ENCODE measurements at regions not wholly inside any gene's neighbourhood (a gene's known extent, or its start where the extent isn't known, plus 50 kb on each side); places are given as distances from the start of the nearest gene placed in this dataset.

DNA sequence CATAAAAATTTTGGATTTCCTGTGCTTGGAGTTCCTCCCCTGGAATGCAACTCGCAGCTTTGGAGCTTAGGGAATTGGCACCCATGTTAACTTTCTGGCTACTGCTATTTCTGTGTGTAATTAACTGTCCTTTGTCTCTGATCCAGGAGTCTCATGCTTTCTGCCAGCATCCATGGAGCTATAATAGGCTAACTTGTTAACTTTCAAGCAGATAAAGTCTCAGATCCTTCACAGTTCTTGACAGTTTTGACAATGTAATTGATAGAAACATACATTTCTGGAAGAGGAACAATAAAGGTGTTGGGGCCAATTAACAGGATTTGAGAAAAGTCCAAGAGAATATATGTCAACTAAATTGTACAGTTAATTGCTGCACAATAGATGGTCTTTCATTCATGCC lies 290.2 kb upstream of the PRDM9 start:
- H3K9ac ChIP-seq (ENCODE audit: low read length) = no peak overlapping the region
- POLR2A ChIA-PET = no interaction called here
- intact Hi-C loops (cut with micrococcal nuclease) = no loop called here
- no peak overlapping the region for H2AFZ ChIP-seq (ENCODE audit: insufficient read depth, low read depth, low read length, poor library complexity, severe bottlenecking)
- Mint-ChIP-seq H3K27me3 (no peaks in the 10 kb centered on the region), H3K27ac (no peak overlapping the region), H3K4me3 (no peak overlapping the region), H3K9me3 (ENCODE audit: insufficient read depth) (peaks cover 5% of the 10 kb centered on the region), H3K4me1 (no peaks in the 10 kb centered on the region)
- no peaks in the 10 kb centered on the region for H3K9me3 ChIP-seq (ENCODE audit: control extremely low read depth in 1 of 3, control insufficient read depth in 2 of 3, insufficient read depth in 1 of 3, low read length in 2 of 3)
- no peaks in the 10 kb centered on the region for H3K27me3 ChIP-seq (replicated peaks in 1 of 4; ENCODE audit: control extremely low read depth in 1 of 4, control insufficient read depth in 3 of 4, insufficient read depth in 4 of 4, low read length in 3 of 4)
- CTCF ChIA-PET = no interaction called here
- H3K27ac ChIP-seq (ENCODE audit: low read length in 2 of 2) = no peak overlapping the region
- no peaks in the 10 kb centered on the region for H3K79me2 ChIP-seq (ENCODE audit: control insufficient read depth, insufficient read depth, low read length)
- H3K4me3 ChIP-seq (ENCODE audit: control extremely low read depth in 1 of 5, extremely low read depth in 1 of 5, insufficient read depth in 1 of 5, low read depth in 2 of 5, low read length in 4 of 5) = no peak overlapping the region
- TF ChIP-seq, protein P1, sequence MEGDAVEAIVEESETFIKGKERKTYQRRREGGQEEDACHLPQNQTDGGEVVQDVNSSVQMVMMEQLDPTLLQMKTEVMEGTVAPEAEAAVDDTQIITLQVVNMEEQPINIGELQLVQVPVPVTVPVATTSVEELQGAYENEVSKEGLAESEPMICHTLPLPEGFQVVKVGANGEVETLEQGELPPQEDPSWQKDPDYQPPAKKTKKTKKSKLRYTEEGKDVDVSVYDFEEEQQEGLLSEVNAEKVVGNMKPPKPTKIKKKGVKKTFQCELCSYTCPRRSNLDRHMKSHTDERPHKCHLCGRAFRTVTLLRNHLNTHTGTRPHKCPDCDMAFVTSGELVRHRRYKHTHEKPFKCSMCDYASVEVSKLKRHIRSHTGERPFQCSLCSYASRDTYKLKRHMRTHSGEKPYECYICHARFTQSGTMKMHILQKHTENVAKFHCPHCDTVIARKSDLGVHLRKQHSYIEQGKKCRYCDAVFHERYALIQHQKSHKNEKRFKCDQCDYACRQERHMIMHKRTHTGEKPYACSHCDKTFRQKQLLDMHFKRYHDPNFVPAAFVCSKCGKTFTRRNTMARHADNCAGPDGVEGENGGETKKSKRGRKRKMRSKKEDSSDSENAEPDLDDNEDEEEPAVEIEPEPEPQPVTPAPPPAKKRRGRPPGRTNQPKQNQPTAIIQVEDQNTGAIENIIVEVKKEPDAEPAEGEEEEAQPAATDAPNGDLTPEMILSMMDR (IDR thresholded peaks at IDR 0.05) = no peak
- no peak for TF ChIP-seq EZH2 (IDR thresholded peaks at IDR 0.05; ENCODE audit: borderline replicate concordance, insufficient read depth, low read depth, low read length, poor library complexity, severe bottlenecking)
- no peak for DNase-seq
- H4K20me1 ChIP-seq (ENCODE audit: control insufficient read depth, insufficient read depth, low read length, poor library complexity, severe bottlenecking) = no peaks in the 10 kb centered on the region
- no peaks in the 10 kb centered on the region for H3K36me3 ChIP-seq (replicated peaks in 1 of 2; ENCODE audit: control extremely low read depth in 1 of 2, control insufficient read depth in 1 of 2, extremely low read depth in 1 of 2, insufficient read depth in 2 of 2, low read length in 1 of 2)
- H3K4me1 ChIP-seq (ENCODE audit: control insufficient read depth in 2 of 2, insufficient read depth in 2 of 2, low read length in 2 of 2) = no peaks in the 10 kb centered on the region
- ATAC-seq (ENCODE audit: low read depth) = no peak
- no peak overlapping the region for H3K4me2 ChIP-seq (replicated peaks; ENCODE audit: low read depth, low read length, poor library complexity, severe bottlenecking)
- no CpG with 5 or more reads among the region's 1 CpG for WGBS (ENCODE audit: insufficient coverage)

DNA sequence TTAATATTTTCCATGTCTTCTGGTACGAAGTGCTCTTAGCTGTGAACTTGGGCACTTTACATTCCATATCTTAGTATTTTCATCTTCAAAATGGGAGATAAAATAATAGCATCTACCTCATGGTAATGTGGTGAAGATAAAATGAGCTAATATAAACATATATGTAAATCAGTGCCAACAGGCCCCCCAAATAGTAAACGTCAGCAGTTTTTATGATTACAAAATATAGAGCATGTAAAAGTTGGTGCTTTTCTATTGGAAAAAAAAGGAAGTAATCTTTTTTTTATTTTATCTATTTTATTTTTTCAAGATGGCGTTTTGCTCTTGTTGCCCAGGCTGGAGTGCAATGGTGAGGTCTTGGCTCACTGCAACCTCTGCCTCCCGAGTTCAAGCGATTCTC lies 291.1 kb upstream of the PRDM9 start:
- WGBS (ENCODE audit: insufficient coverage) = 100% methylated on average over 2 of the region's 5 CpGs
- Histone ChIP-seq H3K4me3 (ENCODE audit: control extremely low read depth in 1 of 5, extremely low read depth in 1 of 5, insufficient read depth in 1 of 5, low read depth in 2 of 5, low read length in 4 of 5) (no peak overlapping the region), H3K9me3 (ENCODE audit: control extremely low read depth in 1 of 3, control insufficient read depth in 2 of 3, insufficient read depth in 1 of 3, low read length in 2 of 3) (no peaks in the 10 kb centered on the region), H3K36me3 (replicated peaks in 1 of 2; ENCODE audit: control extremely low read depth in 1 of 2, control insufficient read depth in 1 of 2, extremely low read depth in 1 of 2, insufficient read depth in 2 of 2, low read length in 1 of 2) (no peaks in the 10 kb centered on the region), H3K4me2 (replicated peaks; ENCODE audit: low read depth, low read length, poor library complexity, severe bottlenecking) (no peak overlapping the region), H3K79me2 (ENCODE audit: control insufficient read depth, insufficient read depth, low read length) (no peaks in the 10 kb centered on the region), H3K4me1 (ENCODE audit: control insufficient read depth in 2 of 2, insufficient read depth in 2 of 2, low read length in 2 of 2) (no peaks in the 10 kb centered on the region), H4K20me1 (ENCODE audit: control insufficient read depth, insufficient read depth, low read length, poor library complexity, severe bottlenecking) (no peaks in the 10 kb centered on the region), H3K9ac (ENCODE audit: low read length) (no peak overlapping the region), H2AFZ (ENCODE audit: insufficient read depth, low read depth, low read length, poor library complexity, severe bottlenecking) (no peak overlapping the region), H3K27me3 (replicated peaks in 1 of 4; ENCODE audit: control extremely low read depth in 1 of 4, control insufficient read depth in 3 of 4, insufficient read depth in 4 of 4, low read length in 3 of 4) (no peaks in the 10 kb centered on the region), H3K27ac (ENCODE audit: low read length in 2 of 2) (no peak overlapping the region)
- DNase-seq (no peak), ATAC-seq (ENCODE audit: low read depth) (no peak)
- Mint-ChIP-seq H3K27me3 (no peaks in the 10 kb centered on the region), H3K4me3 (no peak overlapping the region), H3K27ac (no peak overlapping the region), H3K9me3 (ENCODE audit: insufficient read depth) (peaks cover 9% of the 10 kb centered on the region), H3K4me1 (no peaks in the 10 kb centered on the region)
- intact Hi-C loops (cut with micrococcal nuclease) = no loop called here
- ChIA-PET POLR2A (no interaction called here), CTCF (no interaction called here)
- TF ChIP-seq, protein P1 (IDR thresholded peaks at IDR 0.05) = no peak
- TF ChIP-seq EZH2 (IDR thresholded peaks at IDR 0.05; ENCODE audit: borderline replicate concordance, insufficient read depth, low read depth, low read length, poor library complexity, severe bottlenecking) = no peak
